ENCODE measurements at regions not wholly inside any gene's neighbourhood (a gene's known extent, or its start where the extent isn't known, plus 50 kb on each side); places are given as distances from the start of the nearest gene placed in this dataset.
A peak's percentile ranks its signal among the peaks of the same experiment; 100 is the strongest.

GRCh38 chr3:25907081-25907480, 117.2 kb downstream of the OXSM start:
- no peak for TF ChIP-seq CTCF (IDR thresholded peaks at IDR 0.05; ENCODE audit: borderline replicate concordance, control extremely low read depth, extremely low read depth, insufficient read depth, missing control alignments)
- in situ Hi-C loops (cut with MboI; ENCODE audit: low sequenced_read_pairs, unreplicated experiment) = no loop called here
- no peak for DNase-seq (ENCODE audit: low spot score)

DNA sequence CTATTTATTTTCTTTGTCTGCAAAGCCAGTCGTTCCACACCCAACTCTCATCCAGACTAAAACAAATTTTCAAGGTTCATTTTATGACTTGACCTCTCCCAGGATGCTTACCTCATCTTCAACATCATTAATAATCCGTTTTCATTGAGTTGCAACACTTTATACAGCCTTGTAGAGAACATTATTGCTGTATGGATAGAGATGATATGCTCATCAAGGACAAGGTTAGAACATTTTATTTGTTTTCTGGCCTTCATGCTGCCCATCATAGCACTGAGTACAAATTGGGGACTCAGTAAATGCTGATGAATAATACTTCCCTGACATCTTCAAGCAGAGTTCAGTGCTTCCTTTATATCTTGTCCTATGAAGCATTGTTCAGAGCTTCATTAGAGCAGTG, 120.2 kb downstream of the OXSM start:
- no peak for DNase-seq (ENCODE audit: low spot score)
- in situ Hi-C loops (cut with MboI; ENCODE audit: low sequenced_read_pairs, unreplicated experiment) = no loop called here
- no peak for TF ChIP-seq CTCF (IDR thresholded peaks at IDR 0.05; ENCODE audit: borderline replicate concordance, control extremely low read depth, extremely low read depth, insufficient read depth, missing control alignments)

GRCh38 chr3:25910997-25911396, 121.1 kb downstream of the OXSM start:
- in situ Hi-C loops (cut with MboI; ENCODE audit: low sequenced_read_pairs, unreplicated experiment) = no loop called here
- no peak for DNase-seq (ENCODE audit: low spot score)
- peak; percentile 58 for TF ChIP-seq CTCF (IDR thresholded peaks at IDR 0.05; ENCODE audit: borderline replicate concordance, control extremely low read depth, extremely low read depth, insufficient read depth, missing control alignments)

DNA sequence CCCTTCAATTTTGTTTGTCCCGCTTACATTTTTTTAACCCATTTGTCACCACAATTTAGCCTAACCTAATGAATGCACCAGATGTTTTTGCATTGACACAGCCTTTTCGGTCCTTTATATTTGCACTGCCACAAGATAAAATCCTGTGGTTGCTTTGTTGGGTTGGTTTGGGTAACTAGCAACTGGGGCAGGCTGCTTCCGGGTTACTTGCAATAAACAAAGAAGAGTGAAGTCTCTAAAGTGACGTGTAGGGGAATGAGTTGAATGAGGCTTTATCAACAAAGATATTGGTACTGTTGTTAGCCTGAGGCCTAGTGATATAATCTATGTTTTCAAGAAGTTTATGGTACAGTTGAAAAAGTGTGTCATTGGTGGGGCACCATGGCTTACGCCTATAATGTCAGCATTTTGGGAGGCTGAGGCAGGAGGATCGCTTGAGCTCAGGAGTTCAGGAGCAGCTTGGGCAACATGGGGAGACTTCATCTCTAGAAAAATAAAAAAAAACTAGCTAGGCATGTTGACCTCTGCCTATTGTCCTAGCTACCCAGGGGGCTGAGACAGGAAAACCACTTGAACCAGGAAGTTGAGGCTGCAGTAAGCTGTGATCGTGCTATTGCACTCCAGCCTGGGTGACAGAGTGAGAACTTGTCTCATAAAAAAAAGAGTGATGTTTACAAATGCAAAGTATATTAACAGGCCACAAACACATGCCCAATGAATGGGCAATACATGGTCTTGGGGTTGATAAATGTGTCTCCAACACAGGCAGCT, 121.8 kb downstream of the OXSM start:
- no peak for DNase-seq (ENCODE audit: low spot score)
- TF ChIP-seq CTCF (IDR thresholded peaks at IDR 0.05; ENCODE audit: borderline replicate concordance, control extremely low read depth, extremely low read depth, insufficient read depth, missing control alignments) = no peak
- in situ Hi-C loops (cut with MboI; ENCODE audit: low sequenced_read_pairs, unreplicated experiment) = no loop called here

DNA sequence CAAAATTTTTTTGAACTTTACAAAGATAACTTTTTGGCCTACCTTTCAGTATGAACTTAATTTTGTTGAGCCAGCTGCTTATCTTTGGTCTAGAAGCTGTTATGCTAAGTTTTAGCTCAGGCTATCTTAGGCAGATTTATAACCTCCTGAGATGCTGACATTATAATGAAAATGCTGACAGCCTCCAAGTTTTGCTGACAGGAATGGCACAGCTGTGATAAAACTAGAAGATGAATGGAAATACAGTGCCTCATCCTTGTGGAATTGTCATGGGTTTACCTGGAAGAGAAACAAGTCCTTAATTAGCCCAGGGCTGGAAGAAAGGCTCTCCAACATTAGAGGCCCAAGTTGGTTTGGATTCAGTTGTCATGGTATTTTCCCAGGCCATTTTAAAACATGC, 123.3 kb downstream of the OXSM start:
- no peak for TF ChIP-seq CTCF (IDR thresholded peaks at IDR 0.05; ENCODE audit: borderline replicate concordance, control extremely low read depth, extremely low read depth, insufficient read depth, missing control alignments)
- in situ Hi-C loops (cut with MboI; ENCODE audit: low sequenced_read_pairs, unreplicated experiment) = no loop called here
- no peak for DNase-seq (ENCODE audit: low spot score)

GRCh38 chr3:25915673-25916072, 125.8 kb downstream of the OXSM start:
- TF ChIP-seq CTCF (IDR thresholded peaks at IDR 0.05; ENCODE audit: borderline replicate concordance, control extremely low read depth, extremely low read depth, insufficient read depth, missing control alignments) = no peak
- in situ Hi-C loops (cut with MboI; ENCODE audit: low sequenced_read_pairs, unreplicated experiment) = no loop called here
- DNase-seq (ENCODE audit: low spot score) = no peak
